GM12891 (cell line): ENCODE measurements at regions not wholly inside any gene's neighbourhood (a gene's known extent, or its start where the extent isn't known, plus 50 kb on each side); places are given as distances from the start of the nearest gene placed in this dataset.

Experiments
- POLR2A ChIP-seq: IDR thresholded peaks from 2 replicates; pipeline ENCODE4 v1.6.1; 2011; ENCODE audit warnings: low read depth, low read length, control low read depth
- POLR2AphosphoS5 ChIP-seq: IDR thresholded peaks from 2 replicates; pipeline ENCODE4 v1.6.1; 2011; ENCODE audit warnings: low read depth, low read length, control low read depth
- SPI1 ChIP-seq: IDR thresholded peaks from 2 replicates; pipeline ENCODE4 v1.6.1; 2011; ENCODE audit warnings: low read depth, low read length, control low read depth

DNA sequence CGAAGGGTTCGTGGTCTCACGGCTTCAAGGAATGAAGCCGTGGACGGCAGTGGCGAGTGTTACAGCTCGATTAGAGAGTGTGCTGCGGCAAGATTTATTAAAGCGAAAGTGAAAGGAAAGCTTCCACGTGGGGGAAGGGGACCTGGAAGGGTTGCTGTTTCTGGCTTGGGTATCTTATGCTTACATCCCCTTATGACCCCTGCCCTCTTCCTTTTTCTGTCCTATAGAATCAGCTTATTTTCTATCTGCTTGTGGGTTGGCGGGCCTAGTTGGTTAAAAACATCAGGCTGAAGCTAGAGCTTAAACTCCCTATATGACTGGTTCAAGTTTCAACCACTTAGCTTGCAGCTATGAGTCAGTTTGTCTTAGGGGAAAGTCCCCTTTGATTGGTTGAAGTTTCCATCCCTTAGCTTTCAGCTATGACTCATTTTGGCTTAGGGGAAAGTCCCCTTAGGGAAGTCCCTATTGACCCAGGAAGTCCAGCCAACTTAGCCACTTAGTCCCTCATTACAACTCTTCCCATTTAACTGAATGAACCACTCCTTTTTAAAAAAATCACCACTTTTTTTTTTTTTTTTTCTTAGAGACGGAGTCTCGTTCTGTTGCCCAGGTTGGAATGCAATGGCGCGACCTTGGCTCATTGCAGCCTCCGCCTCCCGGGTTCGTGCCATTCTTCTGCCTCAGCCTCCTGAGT is 1494.7 kb upstream of the TMEM132C start:
- TF ChIP-seq POLR2A (no peak), SPI1 (no peak; the same call in 1 of the 2 replicates), POLR2AphosphoS5 (no peak)
